Gastrocnemius medialis (tissue), 4 donors: ENCODE measurements at regions not wholly inside any gene's neighbourhood (a gene's known extent, or its start where the extent isn't known, plus 50 kb on each side); places are given as distances from the start of the nearest gene placed in this dataset.

Source experiments
- POLR2A ChIP-seq, 2 donors: fragments of 450-650 bp; IDR thresholded peaks; one replicate each; pipeline ENCODE4 v1.6.1; 2017; ENCODE audit warnings: antibody characterized with exemption in 2 of 2, mild to moderate bottlenecking in 2 of 2, moderate library complexity in 2 of 2
- TF ChIP-seq, protein P1 (sequence below), 5 experiments: fragments of 450-650 bp in 3 of 5; fragments of 200-600 bp in 2 of 5; sonication (generic) in 2 of 5; IDR thresholded peaks in 4 of 5; conservative IDR thresholded peaks in 1 of 5; 1 replicate in 4 of 5; 2 replicates in 1 of 5; pipeline ENCODE4 v1.5.1; 2016 to 2019; ENCODE audit warnings: antibody characterized with exemption in 5 of 5, mild to moderate bottlenecking in 3 of 5, moderate library complexity in 3 of 5

DNA sequence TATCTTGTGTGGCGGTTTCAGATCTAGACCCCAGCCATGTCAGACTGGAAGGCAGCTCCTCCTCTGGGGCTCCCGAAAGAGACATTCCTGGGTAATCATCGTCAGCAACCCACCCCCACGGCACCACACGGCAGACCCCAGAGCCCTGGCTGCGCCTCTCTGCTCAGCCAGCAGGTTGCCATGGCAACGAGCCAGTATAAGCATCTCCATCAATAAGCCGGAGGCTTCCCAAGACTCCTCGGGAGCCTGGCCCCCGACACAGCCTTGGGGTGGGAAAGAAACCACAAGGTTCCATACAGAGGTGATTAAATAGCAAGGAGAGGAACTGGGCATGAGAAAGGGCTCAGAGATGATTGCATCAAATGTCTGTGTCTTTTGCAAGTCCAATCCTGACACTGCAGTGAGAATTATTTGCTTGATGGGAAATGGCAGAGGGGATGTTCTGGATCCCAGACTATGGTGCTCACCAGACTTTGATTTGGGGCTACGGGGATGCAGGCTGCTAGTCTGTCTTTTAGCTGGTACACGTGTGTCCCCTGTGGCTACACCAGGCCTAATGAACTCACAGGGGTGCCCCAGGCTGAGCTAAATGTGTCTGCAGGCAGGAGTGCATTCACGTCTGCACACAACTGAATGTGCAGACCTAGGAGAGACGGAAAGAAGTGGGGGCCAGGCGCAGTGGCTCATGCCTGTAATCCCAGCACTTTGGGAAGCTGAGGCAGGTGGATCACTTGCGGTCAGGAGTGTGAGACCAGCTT, 320.5 kb upstream of the TNRC6C start:
- TF ChIP-seq, protein P1, sequence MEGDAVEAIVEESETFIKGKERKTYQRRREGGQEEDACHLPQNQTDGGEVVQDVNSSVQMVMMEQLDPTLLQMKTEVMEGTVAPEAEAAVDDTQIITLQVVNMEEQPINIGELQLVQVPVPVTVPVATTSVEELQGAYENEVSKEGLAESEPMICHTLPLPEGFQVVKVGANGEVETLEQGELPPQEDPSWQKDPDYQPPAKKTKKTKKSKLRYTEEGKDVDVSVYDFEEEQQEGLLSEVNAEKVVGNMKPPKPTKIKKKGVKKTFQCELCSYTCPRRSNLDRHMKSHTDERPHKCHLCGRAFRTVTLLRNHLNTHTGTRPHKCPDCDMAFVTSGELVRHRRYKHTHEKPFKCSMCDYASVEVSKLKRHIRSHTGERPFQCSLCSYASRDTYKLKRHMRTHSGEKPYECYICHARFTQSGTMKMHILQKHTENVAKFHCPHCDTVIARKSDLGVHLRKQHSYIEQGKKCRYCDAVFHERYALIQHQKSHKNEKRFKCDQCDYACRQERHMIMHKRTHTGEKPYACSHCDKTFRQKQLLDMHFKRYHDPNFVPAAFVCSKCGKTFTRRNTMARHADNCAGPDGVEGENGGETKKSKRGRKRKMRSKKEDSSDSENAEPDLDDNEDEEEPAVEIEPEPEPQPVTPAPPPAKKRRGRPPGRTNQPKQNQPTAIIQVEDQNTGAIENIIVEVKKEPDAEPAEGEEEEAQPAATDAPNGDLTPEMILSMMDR (IDR thresholded peaks at IDR 0.05 in 4 of 5, conservative IDR thresholded peaks at IDR 0.05 in 1 of 5): no peak
- TF ChIP-seq POLR2A (IDR thresholded peaks at IDR 0.05): no peak
